ENCODE measurements at regions not wholly inside any gene's neighbourhood (a gene's known extent, or its start where the extent isn't known, plus 50 kb on each side); places are given as distances from the start of the nearest gene placed in this dataset.

DNA sequence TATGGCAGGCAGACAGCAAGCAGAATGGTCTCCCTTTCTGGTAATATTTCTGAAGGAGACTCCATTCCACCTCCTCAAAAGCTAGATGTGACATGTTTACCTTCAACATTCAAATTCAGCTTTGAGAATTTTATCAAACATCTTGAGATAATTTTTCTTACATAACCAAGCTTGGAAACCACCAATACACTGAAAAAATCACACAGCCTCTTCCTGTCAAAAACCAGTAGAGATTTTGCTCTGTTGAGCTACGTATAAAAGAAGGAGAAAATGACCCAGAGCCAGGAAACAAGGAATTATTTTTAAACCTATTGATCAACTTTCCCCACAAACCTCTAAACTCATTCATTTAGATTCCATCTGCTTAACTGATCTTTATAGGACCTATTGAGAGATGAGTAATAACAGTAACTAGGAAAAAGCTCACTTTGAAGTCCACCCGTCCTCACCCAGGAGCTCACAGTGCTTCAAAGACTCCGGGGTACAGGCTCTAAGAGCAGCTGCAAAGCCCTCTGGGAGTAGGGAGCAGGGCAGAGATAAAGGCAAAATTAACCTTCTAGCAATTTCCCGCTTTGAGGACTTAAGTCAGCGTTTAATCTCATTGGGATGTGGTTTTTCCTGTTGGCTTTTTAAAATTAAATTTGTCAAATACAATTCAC is 318.2 kb upstream of the RASGEF1B start:
- H3K79me1 ChIP-seq (ENCODE audit: low read depth, low read length) = no peaks in the 10 kb centered on the region
- H4K8ac ChIP-seq (ENCODE audit: extremely low read depth, insufficient read depth, low read length) = no peak overlapping the region
- TF ChIP-seq, protein P1, sequence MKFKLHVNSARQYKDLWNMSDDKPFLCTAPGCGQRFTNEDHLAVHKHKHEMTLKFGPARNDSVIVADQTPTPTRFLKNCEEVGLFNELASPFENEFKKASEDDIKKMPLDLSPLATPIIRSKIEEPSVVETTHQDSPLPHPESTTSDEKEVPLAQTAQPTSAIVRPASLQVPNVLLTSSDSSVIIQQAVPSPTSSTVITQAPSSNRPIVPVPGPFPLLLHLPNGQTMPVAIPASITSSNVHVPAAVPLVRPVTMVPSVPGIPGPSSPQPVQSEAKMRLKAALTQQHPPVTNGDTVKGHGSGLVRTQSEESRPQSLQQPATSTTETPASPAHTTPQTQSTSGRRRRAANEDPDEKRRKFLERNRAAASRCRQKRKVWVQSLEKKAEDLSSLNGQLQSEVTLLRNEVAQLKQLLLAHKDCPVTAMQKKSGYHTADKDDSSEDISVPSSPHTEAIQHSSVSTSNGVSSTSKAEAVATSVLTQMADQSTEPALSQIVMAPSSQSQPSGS (IDR thresholded peaks at IDR 0.05; ENCODE audit: low read length) = no peak
- TF ChIP-seq BCL11A (IDR thresholded peaks at IDR 0.05; ENCODE audit: low read depth in 2 of 2, low read length in 2 of 2) = no peak
- no peak for TF ChIP-seq NANOG (IDR thresholded peaks at IDR 0.05; ENCODE audit: insufficient read depth, low read depth, low read length, poor library complexity, severe bottlenecking)
- TF ChIP-seq, protein P2, sequence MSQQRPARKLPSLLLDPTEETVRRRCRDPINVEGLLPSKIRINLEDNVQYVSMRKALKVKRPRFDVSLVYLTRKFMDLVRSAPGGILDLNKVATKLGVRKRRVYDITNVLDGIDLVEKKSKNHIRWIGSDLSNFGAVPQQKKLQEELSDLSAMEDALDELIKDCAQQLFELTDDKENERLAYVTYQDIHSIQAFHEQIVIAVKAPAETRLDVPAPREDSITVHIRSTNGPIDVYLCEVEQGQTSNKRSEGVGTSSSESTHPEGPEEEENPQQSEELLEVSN (IDR thresholded peaks at IDR 0.05) = no peak
- no peak for TF ChIP-seq JUND (IDR thresholded peaks at IDR 0.05; ENCODE audit: low read length)
- no peak for TF ChIP-seq ASH2L (IDR thresholded peaks at IDR 0.05; ENCODE audit: low read length)
- TF ChIP-seq NRF1 (IDR thresholded peaks at IDR 0.05; ENCODE audit: low read depth, low read length) = no peak
- no peak for TF ChIP-seq KDM4A (IDR thresholded peaks at IDR 0.05; ENCODE audit: low read depth, low read length, severe bottlenecking)
- TF ChIP-seq SIN3A (conservative IDR thresholded peaks at IDR 0.05 in 1 of 2, IDR thresholded peaks at IDR 0.05 in 1 of 2; ENCODE audit: low read depth in 1 of 2, low read length in 2 of 2) = no peak

More for the DNA sequence above, 318.2 kb upstream of the RASGEF1B start:
- H3K9me3 ChIP-seq (ENCODE audit: insufficient read depth in 2 of 2, low read depth in 1 of 2, low read length in 1 of 2) = no peaks in the 10 kb centered on the region
- no peak overlapping the region for H2BK120ac ChIP-seq (replicated peaks; ENCODE audit: low read depth, low read length)
- no peaks in the 10 kb centered on the region for H3K27me3 ChIP-seq (replicated peaks in 1 of 4; ENCODE audit: control insufficient read depth in 3 of 4, extremely low read depth in 1 of 4, insufficient read depth in 3 of 4, low read length in 3 of 4)
- H2AFZ ChIP-seq (ENCODE audit: low read length) = no peak overlapping the region
- no peaks in the 10 kb centered on the region for H3K23me2 ChIP-seq (ENCODE audit: low read depth, low read length)
- H3K9ac ChIP-seq (replicated peaks in 1 of 4; ENCODE audit: extremely low read depth in 1 of 4, low read depth in 3 of 4, low read length in 3 of 4) = no peak overlapping the region
- ChIA-PET CTCF (ENCODE audit: partially characterized antibody) (interaction anchor here (0.9 kb wide), 1 partner anchor 12 kb away, joined by 3 read pairs; no protein-coding TSS in a partner anchor), POLR2A (ENCODE audit: partially characterized antibody) (interaction anchor here (1.3 kb wide), 1 partner anchor 8 kb away, joined by 5 read pairs; no protein-coding TSS in a partner anchor)
- no peaks in the 10 kb centered on the region for H3K79me2 ChIP-seq (ENCODE audit: control insufficient read depth in 1 of 2, insufficient read depth in 2 of 2, low read length in 2 of 2)
- no peak overlapping the region for H2BK15ac ChIP-seq (ENCODE audit: low read length)
- H2AK5ac ChIP-seq (ENCODE audit: low read depth, low read length) = no peak overlapping the region
- no peaks in the 10 kb centered on the region for H3K36me3 ChIP-seq (ENCODE audit: control insufficient read depth in 2 of 4, insufficient read depth in 4 of 4, low read length in 3 of 4)
- H3K56ac ChIP-seq (replicated peaks; ENCODE audit: insufficient read length, low read depth, low read length) = no peak overlapping the region
- 86% methylated on average over 5 of the region's 5 CpGs; no CpG with 5 or more reads in 1 of the 2 experiments for WGBS, 2 experiments (ENCODE audit: extremely low coverage in 1 of 2, insufficient coverage in 1 of 2, insufficient read length in 1 of 2, insufficient replicate concordance in 2 of 2, low coverage in 1 of 2, low lambda C conversion rate in 2 of 2, missing lambda C conversion rate in 1 of 2)
- no peak overlapping the region for H3K23ac ChIP-seq (ENCODE audit: insufficient read length)
- H4K20me1 ChIP-seq (replicated peaks in 1 of 2; ENCODE audit: control insufficient read depth in 1 of 2, insufficient read depth in 2 of 2, low read length in 2 of 2) = no peaks in the 10 kb centered on the region
- H4K91ac ChIP-seq (replicated peaks; ENCODE audit: insufficient read length, low read length) = no peak overlapping the region
- H3K27ac ChIP-seq (ENCODE audit: low read depth, low read length) = no peak overlapping the region
- H3K4ac ChIP-seq (replicated peaks; ENCODE audit: insufficient read length, low read depth, low read length) = no peak overlapping the region
- no peak overlapping the region for H3K18ac ChIP-seq (ENCODE audit: extremely low read depth, low read length)
- no peak overlapping the region for H2BK20ac ChIP-seq (ENCODE audit: low read length)
- no peak overlapping the region for H2BK5ac ChIP-seq (ENCODE audit: low read depth, low read length)
- H4K5ac ChIP-seq (ENCODE audit: insufficient read length, low read depth, low read length) = no peak overlapping the region
- no peak for FAIRE-seq
- H3K4me1 ChIP-seq (replicated peaks in 1 of 4; ENCODE audit: control insufficient read depth in 3 of 4, insufficient read depth in 4 of 4, low read length in 3 of 4) = no peaks in the 10 kb centered on the region
- no peak overlapping the region for H2BK12ac ChIP-seq (ENCODE audit: low read depth, low read length)
- DNase-seq (ENCODE audit: low read depth in 1 of 2, low spot score in 2 of 2) = no peak
- H3K4me3 ChIP-seq (ENCODE audit: extremely low read depth in 1 of 4, insufficient read depth in 2 of 4, low read depth in 3 of 4, low read length in 4 of 4) = no peak overlapping the region
- H3K4me2 ChIP-seq (ENCODE audit: insufficient read depth in 1 of 2, low read depth in 2 of 2, low read length in 2 of 2) = no peak overlapping the region
- no peak overlapping the region for H3K14ac ChIP-seq (ENCODE audit: insufficient read length)

Data from H1 (cell line).